ENCODE measurements at regions not wholly inside any gene's neighbourhood (a gene's known extent, or its start where the extent isn't known, plus 50 kb on each side); places are given as distances from the start of the nearest gene placed in this dataset.

GRCh38 chr15:87227846-87228245 is 1028.7 kb downstream of the NTRK3 start:
- no peak overlapping the region for H3K4me3 ChIP-seq
- H3K4me1 ChIP-seq = no peaks in the 10 kb centered on the region
- no peaks in the 10 kb centered on the region for H3K9me3 ChIP-seq
- WGBS (ENCODE audit: missing lambda C conversion rate) = 2% methylated on average over 4 of the region's 4 CpGs
- ATAC-seq (no peak), FAIRE-seq (no peak), DNase-seq (ENCODE audit: low read depth in 1 of 2, low spot score in 1 of 2) (no peak)
- H3K4me2 ChIP-seq = no peak overlapping the region
- ChIA-PET POLR2A (no interaction called here), CTCF (interaction anchor here (1.2 kb wide), 1 partner anchor 12 kb away, joined by 4 read pairs; no protein-coding TSS in a partner anchor)
- TF ChIP-seq MAX (IDR thresholded peaks at IDR 0.05) = no peak
- TF ChIP-seq, protein P1, sequence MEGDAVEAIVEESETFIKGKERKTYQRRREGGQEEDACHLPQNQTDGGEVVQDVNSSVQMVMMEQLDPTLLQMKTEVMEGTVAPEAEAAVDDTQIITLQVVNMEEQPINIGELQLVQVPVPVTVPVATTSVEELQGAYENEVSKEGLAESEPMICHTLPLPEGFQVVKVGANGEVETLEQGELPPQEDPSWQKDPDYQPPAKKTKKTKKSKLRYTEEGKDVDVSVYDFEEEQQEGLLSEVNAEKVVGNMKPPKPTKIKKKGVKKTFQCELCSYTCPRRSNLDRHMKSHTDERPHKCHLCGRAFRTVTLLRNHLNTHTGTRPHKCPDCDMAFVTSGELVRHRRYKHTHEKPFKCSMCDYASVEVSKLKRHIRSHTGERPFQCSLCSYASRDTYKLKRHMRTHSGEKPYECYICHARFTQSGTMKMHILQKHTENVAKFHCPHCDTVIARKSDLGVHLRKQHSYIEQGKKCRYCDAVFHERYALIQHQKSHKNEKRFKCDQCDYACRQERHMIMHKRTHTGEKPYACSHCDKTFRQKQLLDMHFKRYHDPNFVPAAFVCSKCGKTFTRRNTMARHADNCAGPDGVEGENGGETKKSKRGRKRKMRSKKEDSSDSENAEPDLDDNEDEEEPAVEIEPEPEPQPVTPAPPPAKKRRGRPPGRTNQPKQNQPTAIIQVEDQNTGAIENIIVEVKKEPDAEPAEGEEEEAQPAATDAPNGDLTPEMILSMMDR (IDR thresholded peaks at IDR 0.05) = no peak
- TF ChIP-seq ZC3H11A (IDR thresholded peaks at IDR 0.05) = no peak
- TF ChIP-seq, protein P2, sequence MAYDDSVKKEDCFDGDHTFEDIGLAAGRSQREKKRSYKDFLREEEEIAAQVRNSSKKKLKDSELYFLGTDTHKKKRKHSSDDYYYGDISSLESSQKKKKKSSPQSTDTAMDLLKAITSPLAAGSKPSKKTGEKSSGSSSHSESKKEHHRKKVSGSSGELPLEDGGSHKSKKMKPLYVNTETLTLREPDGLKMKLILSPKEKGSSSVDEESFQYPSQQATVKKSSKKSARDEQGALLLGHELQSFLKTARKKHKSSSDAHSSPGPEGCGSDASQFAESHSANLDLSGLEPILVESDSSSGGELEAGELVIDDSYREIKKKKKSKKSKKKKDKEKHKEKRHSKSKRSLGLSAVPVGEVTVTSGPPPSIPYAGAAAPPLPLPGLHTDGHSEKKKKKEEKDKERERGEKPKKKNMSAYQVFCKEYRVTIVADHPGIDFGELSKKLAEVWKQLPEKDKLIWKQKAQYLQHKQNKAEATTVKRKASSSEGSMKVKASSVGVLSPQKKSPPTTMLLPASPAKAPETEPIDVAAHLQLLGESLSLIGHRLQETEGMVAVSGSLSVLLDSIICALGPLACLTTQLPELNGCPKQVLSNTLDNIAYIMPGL (CRISPR knock-in tag; IDR thresholded peaks at IDR 0.05; ENCODE audit: borderline replicate concordance) = no peak
- no peak for TF ChIP-seq ZNF302 (CRISPR knock-in tag; IDR thresholded peaks at IDR 0.05)
- TF ChIP-seq GATA3 (IDR thresholded peaks at IDR 0.05; ENCODE audit: borderline replicate concordance) = no peak
- TF ChIP-seq E2F6 (IDR thresholded peaks at IDR 0.05; ENCODE audit: borderline replicate concordance, low read depth) = no peak
- TF ChIP-seq RARB (CRISPR knock-in tag; IDR thresholded peaks at IDR 0.05) = no peak
- no peak for TF ChIP-seq NPAS2 (CRISPR knock-in tag; IDR thresholded peaks at IDR 0.05; ENCODE audit: borderline replicate concordance)
- TF ChIP-seq NFE2L2 (conservative IDR thresholded peaks at IDR 0.05; ENCODE audit: low read length) = no peak
- no peak for TF ChIP-seq CBX2 (IDR thresholded peaks at IDR 0.05; ENCODE audit: borderline replicate concordance, low read depth)
- no peak for TF ChIP-seq MAZ (IDR thresholded peaks at IDR 0.05; ENCODE audit: borderline replicate concordance, low read depth, low read length)
- TF ChIP-seq ATOH8 (CRISPR knock-in tag; IDR thresholded peaks at IDR 0.05; ENCODE audit: low read depth) = no peak
- TF ChIP-seq, protein P3, sequence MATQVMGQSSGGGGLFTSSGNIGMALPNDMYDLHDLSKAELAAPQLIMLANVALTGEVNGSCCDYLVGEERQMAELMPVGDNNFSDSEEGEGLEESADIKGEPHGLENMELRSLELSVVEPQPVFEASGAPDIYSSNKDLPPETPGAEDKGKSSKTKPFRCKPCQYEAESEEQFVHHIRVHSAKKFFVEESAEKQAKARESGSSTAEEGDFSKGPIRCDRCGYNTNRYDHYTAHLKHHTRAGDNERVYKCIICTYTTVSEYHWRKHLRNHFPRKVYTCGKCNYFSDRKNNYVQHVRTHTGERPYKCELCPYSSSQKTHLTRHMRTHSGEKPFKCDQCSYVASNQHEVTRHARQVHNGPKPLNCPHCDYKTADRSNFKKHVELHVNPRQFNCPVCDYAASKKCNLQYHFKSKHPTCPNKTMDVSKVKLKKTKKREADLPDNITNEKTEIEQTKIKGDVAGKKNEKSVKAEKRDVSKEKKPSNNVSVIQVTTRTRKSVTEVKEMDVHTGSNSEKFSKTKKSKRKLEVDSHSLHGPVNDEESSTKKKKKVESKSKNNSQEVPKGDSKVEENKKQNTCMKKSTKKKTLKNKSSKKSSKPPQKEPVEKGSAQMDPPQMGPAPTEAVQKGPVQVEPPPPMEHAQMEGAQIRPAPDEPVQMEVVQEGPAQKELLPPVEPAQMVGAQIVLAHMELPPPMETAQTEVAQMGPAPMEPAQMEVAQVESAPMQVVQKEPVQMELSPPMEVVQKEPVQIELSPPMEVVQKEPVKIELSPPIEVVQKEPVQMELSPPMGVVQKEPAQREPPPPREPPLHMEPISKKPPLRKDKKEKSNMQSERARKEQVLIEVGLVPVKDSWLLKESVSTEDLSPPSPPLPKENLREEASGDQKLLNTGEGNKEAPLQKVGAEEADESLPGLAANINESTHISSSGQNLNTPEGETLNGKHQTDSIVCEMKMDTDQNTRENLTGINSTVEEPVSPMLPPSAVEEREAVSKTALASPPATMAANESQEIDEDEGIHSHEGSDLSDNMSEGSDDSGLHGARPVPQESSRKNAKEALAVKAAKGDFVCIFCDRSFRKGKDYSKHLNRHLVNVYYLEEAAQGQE (IDR thresholded peaks at IDR 0.05) = no peak
- no peak for TF ChIP-seq PBX3 (IDR thresholded peaks at IDR 0.05)
- TF ChIP-seq RCOR1 (IDR thresholded peaks at IDR 0.05; ENCODE audit: low read depth, low read length) = no peak
- no peak for TF ChIP-seq PHF8 (IDR thresholded peaks at IDR 0.05; ENCODE audit: borderline replicate concordance, low read depth)
- H3K27ac ChIP-seq = no peak overlapping the region
